ENCODE measurements at regions not wholly inside any gene's neighbourhood (a gene's known extent, or its start where the extent isn't known, plus 50 kb on each side); places are given as distances from the start of the nearest gene placed in this dataset.
"Not testable (repeated sequence)": the region's sequence is repeated elsewhere in the genome, so short reads cannot be mapped to it uniquely, and the experiment has no call there.

DNA sequence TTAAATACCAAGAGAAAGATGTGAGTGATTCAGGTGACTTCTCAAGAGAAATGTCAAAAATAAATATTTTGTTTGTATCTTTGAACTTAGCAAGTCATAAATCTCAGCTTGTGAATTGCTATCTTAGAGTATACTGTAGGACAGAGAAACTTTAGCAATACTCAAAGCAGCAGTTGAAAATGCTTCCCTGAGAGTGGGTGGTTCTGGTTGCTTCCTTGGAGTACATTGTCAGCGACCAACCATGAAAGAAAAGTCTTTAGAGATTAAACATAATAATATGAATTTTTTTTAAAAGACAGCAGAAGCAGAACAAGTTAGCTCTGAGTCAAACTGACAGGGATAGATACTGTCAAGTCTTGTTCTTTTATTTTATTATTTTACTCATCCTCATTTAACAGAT lies 86.8 kb upstream of the OSBPL8 start:
- in situ Hi-C loops (cut with HindIII; ENCODE audit: low pct_ligation_motif_present, low pct_unique_long_range_greater_than_20kb, low sequenced_read_pairs), result no loop called here
- no peak for DNase-seq

DNA sequence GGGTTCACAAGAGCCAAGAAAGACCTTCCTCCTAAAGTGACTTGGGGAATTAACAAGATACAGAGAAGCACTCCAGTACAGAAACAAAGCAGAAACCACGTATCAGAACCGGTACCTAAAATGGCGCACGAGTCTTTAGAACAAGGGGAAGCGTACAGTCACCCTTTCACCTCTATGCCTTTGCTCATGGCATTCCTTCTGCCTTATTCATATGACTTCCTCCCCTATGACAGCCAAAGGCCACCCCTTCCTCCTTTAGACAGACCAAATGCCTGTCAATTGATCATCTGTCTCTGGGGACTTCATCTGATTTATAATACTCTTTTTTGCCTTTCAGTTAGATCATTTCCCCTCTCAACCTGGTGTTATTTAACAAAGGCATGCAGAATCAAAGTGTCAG lies 89.5 kb upstream of the OSBPL8 start:
- in situ Hi-C loops (cut with HindIII; ENCODE audit: low pct_ligation_motif_present, low pct_unique_long_range_greater_than_20kb, low sequenced_read_pairs), result no loop called here
- no peak for DNase-seq

DNA sequence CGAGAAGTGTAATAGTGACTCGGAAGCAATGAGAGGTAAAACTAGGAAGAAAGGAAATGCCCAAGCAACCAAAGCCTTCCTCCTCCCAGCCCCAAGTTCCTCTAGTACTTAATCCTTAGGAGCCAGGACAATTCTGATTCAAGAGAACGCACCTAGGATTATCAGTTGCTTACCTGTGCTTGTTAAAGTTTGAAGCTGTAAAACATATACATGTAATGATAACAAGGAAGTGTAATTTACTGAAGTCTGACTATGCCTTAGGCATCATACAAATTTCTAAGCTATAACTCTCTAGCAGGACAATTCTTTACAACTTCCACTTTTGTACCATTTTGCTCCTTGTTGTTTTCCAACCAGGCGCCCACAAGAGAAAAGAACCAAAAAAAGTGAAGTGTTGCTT lies 92.8 kb upstream of the OSBPL8 start:
- in situ Hi-C loops (cut with HindIII; ENCODE audit: low pct_ligation_motif_present, low pct_unique_long_range_greater_than_20kb, low sequenced_read_pairs), result no loop called here
- DNase-seq, result no peak

DNA sequence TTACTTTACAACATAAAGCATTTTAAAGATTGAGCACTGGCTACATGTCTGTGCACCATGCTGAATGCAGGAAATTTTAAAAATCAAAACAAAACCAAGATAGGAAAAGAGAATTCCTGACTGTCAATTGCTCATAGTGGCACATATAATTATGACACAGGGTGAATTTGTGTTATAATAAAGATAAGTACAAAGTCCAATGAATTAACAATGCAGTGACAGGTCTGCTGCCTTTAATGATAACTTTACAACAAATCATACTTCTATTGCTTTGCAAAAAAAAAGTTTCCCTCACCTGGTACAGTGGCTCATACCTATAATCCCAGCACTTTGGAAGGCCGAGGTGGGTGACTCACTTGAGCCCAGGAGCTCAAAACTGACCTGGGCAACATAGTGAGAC lies 93.8 kb upstream of the OSBPL8 start:
- DNase-seq, result no peak
- in situ Hi-C loops (cut with HindIII; ENCODE audit: low pct_ligation_motif_present, low pct_unique_long_range_greater_than_20kb, low sequenced_read_pairs), result no loop called here

DNA sequence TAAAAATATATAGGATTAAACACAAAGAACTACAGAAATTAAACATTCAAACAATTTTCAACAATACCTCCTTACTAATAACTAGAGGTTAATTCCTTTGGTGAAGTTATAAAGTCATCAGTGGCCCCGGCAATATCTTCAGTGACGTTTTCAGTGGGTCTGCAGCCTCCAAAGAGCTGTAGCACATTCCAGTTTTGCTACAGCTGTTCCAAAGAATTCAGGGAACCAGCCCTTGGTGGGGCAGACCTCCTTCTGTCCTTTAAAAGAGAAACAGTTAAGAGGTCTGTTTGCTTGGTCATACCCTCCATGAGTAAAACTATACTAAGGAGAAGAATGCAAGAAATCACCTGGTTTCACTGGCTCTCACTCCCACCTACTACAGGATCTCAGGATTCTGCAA lies 99.2 kb upstream of the ZDHHC17 start:
- in situ Hi-C loops (cut with HindIII; ENCODE audit: low pct_ligation_motif_present, low pct_unique_long_range_greater_than_20kb, low sequenced_read_pairs), result no loop called here

DNA sequence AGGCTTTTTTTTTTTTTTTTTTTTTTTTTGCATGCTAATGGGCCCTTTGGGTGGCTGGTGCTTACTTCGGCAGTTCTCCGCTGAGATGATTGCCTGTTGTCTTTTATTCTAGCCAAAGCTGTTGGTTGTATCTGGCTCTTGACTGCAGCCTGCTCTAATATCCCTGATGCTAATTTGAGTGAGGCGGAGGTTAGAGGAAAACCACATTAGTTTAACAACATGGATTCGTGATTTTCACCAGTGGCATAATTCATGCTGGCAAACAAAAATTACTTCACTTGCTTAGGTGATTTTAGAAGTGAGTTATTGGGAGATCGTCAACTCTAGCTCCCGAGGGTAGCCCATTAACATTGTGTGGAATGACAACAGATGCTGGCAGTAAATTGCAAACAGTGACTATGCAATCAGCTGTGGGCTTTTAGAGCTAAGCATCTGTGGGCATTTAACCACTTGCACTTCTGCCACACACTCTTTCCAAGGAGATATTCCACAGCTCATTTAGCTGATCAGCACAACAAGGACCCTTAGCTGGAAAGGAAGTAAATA lies 97.6 kb upstream of the ZDHHC17 start:
- DNase-seq, result no peak
- in situ Hi-C loops (cut with HindIII; ENCODE audit: low pct_ligation_motif_present, low pct_unique_long_range_greater_than_20kb, low sequenced_read_pairs), result no loop called here

More for the DNA sequence above, 99.2 kb upstream of the ZDHHC17 start:
- DNase-seq, result no peak

DNA sequence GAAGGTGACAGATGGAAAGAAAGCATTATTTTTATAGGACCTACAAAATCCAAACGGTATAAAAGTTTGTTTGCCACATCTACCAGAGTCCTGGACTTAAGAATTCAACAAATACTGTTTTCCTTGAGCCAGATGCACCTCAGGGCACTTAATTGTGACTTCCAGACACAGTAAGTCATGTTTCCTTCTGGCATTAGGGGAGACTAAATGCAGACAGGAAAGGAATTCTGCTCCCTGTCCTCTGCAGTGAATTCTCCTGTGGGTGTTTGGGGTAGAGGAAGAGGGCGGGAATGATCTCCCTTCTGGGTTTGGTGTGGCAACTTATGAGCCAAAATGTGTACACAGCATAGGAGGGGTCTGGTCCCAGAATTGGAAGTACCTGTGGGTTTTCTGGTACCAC lies 93.9 kb upstream of the ZDHHC17 start:
- DNase-seq, result no peak
- in situ Hi-C loops (cut with HindIII; ENCODE audit: low pct_ligation_motif_present, low pct_unique_long_range_greater_than_20kb, low sequenced_read_pairs), result no loop called here

DNA sequence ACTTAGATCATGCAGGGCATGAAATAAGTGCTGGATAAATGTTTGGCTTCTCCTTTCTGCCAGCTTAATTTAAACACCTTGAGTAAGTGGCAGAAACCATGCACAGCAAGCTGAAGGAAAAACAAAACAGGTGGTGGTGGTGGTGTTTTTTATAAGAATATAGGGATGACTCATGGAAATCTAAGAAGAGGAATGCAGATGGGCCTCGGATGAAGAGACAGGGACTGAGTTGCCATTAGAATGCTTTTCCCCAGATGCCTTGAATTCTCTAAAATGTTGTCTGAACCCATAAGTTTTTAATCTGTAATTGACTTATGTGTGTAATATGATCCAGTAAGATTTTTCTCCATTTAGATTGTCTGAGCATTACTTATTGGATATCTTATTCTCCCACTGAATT lies 93.1 kb upstream of the ZDHHC17 start:
- DNase-seq, result peak; percentile 52
- in situ Hi-C loops (cut with HindIII; ENCODE audit: low pct_ligation_motif_present, low pct_unique_long_range_greater_than_20kb, low sequenced_read_pairs), result no loop called here

DNA sequence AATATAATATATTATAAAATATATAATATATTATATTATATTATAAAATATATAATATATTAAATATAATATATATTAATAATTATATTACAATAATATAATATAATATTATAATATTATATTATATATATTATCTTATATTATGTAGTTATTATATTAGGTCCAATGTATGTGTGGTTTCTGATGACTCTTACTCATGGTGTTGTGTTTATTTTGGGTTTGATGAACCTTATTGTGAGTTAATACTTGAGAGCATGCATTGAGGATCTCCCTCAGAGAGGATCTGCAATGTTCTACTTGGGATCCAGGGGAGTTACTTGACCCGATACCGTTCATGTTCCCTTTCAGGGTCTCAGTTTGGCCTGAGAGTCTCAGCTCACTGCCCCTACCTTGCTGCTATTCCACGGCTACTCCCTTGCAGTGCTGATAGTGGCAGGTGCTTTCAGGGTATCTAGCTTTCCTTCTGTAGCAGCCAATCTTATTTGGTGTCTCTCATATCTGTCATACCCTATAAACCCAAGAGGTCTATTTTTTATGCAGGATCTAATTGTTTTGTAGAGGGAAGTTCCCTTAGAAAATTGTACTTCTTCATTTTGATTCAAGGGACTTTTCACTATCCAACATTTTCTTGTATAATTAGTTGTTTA lies 89.1 kb upstream of the ZDHHC17 start:
- in situ Hi-C loops (cut with HindIII; ENCODE audit: low pct_ligation_motif_present, low pct_unique_long_range_greater_than_20kb, low sequenced_read_pairs), result no loop called here
- DNase-seq, result no peak

DNA sequence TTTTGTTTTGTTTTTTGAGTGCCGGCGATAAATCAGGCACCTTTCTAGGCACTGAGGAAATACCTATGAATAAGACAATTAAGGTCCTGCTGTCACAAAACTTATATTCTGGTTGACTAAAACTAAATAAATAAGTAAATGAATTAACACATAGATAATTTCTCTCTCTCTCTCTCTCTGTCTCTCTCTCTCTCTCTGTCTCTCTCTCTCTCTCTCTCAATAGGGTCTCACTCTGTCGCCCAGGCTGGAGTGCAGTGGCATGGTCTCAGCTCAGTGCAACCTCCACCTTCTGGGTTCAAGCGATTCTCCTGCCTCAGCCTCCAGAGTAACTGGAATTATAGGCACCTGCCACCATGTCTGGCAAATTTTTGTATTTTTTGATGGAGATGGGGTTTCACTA lies 87.7 kb upstream of the ZDHHC17 start:
- in situ Hi-C loops (cut with HindIII; ENCODE audit: low pct_ligation_motif_present, low pct_unique_long_range_greater_than_20kb, low sequenced_read_pairs), result not testable (repeated sequence)

DNA sequence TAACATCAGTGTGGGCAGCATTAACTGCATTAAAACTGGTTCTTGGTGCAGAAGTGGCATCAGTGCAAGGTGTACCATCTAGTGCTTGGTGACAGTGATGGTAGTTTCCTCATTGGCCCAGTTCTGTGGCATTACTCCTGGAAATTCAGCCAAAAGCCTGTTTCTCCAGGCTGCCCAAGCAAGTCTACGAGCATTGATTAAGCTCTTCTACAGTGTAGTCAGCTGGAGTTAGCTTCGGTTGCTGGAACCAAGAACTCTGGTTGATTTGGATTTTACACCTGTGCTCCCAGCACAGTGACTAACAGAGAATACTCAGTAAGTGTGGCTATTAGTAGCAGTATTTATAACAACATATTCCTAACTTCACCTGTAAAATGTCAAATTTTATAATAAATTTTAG lies 84.9 kb upstream of the ZDHHC17 start:
- DNase-seq, result no peak
- in situ Hi-C loops (cut with HindIII; ENCODE audit: low pct_ligation_motif_present, low pct_unique_long_range_greater_than_20kb, low sequenced_read_pairs), result no loop called here

More for the DNA sequence above, 87.7 kb upstream of the ZDHHC17 start:
- DNase-seq, result not testable (repeated sequence)

DNA sequence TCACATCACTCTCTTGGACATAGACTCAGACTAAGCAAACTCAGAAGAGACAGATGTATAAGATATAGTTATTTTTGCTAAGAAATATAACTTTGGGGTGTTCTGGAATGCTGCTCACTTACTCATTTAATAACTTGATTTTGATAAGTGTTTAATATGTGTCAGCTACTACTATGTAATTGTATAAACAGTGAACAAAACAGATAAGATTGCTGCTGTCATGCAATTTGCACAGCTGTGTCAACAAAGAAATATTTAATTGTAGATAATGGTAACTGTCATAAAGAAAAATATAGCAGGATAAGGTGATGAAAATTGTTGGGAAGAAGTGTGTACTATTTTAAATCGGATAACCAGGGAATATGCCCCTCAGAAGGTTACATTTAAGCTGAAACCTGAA lies 84.1 kb upstream of the ZDHHC17 start:
- DNase-seq, result no peak
- in situ Hi-C loops (cut with HindIII; ENCODE audit: low pct_ligation_motif_present, low pct_unique_long_range_greater_than_20kb, low sequenced_read_pairs), result no loop called here

DNA sequence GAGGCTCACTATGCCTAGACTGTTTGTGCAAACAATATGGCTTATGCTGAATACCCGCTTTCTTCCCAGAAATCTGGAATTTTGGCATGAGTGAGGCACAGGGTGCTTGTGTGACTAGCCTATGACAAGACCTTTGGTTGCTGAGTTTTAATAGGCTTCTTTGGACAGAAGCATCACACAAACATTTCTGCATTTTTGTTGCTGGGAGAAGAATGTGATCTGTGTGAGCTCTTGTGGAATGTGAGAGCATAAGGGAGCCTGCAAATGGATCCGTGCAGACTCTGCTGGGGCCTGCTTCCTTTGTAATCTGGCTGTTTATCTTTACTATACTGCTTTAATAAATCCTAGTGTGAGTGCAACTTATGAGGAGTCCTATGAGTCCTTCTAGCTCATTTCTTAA lies 83.0 kb upstream of the ZDHHC17 start:
- in situ Hi-C loops (cut with HindIII; ENCODE audit: low pct_ligation_motif_present, low pct_unique_long_range_greater_than_20kb, low sequenced_read_pairs), result no loop called here
- DNase-seq, result no peak

DNA sequence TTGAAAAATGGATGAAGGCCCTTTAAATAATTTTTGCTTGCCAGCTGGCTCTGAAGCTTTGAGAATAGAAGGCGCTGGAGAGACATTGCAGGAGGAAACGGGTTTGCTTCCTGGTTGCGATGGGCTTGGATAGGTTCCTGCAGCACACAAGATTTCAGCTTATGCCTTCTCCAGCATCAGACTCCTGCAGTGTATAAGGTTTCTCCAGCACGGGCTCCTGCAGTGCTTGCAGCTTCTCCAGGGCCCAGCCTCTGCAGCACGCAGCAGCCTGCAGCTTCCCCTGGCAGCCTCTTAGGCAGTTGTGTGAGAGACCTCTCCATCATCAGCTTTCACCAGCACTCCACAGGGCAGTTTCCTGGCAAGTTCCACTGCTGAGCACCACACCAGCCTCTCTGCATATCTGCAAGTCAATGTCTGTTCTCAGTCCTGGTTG lies 78.7 kb upstream of the ZDHHC17 start:
- no peak for DNase-seq
- in situ Hi-C loops (cut with HindIII; ENCODE audit: low pct_ligation_motif_present, low pct_unique_long_range_greater_than_20kb, low sequenced_read_pairs), result no loop called here

DNA sequence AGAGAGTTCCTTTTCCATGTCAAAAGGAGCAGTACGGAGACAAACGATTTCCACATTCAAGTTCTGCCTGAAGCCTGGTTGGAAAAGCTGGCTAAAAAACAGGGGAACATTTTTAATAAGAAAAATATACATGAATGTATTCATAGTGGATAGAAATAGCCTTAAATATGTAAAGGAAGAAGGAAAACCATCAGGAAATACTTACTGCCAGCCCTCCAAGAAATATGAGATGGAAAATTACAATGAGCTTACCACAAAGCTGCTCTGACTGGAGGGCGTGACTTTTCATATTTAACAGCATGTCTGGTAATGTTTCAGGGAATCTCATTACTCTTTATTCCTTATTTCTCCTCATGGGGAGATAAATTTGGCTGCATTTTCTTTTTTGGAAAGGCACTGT lies 75.9 kb upstream of the ZDHHC17 start:
- DNase-seq, result no peak
- in situ Hi-C loops (cut with HindIII; ENCODE audit: low pct_ligation_motif_present, low pct_unique_long_range_greater_than_20kb, low sequenced_read_pairs), result no loop called here

DNA sequence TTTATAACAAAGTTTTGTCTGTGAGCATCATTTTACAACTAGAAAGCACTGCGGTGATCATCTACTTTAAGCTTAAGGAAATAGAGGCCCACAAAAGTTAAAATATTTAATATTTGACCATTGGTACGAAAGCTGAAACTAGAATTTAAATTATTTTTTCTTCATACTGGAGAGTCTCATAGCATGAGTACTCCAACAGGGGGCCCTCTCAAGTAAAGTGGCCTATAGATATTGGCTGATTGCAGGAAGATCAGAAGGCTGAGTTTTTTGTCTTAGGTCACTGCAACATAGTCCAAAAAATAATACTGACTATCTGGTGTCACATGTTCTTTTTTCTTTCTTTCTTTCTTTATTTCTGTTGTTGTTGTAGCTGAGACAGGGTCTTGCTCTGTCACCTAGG lies 75.3 kb upstream of the ZDHHC17 start:
- in situ Hi-C loops (cut with HindIII; ENCODE audit: low pct_ligation_motif_present, low pct_unique_long_range_greater_than_20kb, low sequenced_read_pairs), result no loop called here
- peak; percentile 44 for DNase-seq

DNA sequence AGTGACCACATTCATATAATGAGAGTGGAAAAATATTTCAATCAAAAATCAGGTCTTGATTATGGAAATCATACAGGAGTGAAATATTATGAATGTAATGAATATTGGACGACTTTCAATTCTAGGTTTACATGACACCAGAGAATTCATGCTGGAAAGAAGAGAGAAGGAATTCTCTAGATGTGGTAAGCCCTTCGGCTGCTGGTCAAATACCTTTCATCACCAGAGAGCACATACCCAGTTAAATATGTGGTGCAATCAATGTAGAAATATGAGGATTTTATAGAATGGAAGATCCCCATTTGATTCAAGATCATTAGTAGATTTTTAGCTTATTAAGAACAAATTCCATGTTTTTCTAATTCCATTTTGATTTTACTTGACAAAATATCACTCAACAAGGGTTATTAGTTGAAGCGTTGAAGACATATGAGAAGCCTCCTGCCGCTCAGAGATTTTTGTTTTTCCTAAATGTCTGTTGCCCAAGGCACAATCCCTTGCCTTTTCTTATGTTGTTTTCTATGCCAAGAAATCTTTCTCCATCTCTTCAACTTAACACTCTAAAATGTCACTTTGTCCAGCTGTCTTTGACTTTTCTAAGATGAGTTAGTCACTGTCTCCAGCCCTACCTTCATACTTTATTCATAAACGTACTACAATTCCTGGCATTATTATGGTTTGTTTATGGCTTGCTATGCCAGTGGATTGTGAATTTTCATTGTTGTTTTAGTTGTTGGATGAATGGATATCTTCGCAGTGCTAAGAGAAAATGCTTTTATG lies 72.8 kb upstream of the ZDHHC17 start:
- no peak for DNase-seq
- in situ Hi-C loops (cut with HindIII; ENCODE audit: low pct_ligation_motif_present, low pct_unique_long_range_greater_than_20kb, low sequenced_read_pairs), result no loop called here

DNA sequence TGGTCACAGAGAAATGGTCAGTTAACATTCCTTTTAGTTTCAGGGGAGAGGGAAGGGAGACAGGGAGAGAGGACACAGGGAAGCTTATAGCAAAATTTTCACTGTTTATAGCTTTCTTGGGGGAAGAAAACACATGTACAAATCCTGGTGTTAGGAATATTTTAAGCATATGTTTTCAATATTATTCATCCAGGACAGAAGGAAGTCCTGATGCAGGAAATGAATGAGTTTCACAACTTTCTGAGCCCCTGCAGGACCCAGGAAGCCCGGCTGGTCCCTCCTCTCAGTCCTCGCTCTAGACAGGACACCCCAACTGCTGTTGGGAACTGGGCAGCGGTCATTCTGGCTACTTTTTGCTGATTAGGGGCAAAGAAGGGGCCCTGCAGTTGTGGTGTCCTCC lies 71.1 kb upstream of the ZDHHC17 start:
- in situ Hi-C loops (cut with HindIII; ENCODE audit: low pct_ligation_motif_present, low pct_unique_long_range_greater_than_20kb, low sequenced_read_pairs), result no loop called here
- no peak for DNase-seq

DNA sequence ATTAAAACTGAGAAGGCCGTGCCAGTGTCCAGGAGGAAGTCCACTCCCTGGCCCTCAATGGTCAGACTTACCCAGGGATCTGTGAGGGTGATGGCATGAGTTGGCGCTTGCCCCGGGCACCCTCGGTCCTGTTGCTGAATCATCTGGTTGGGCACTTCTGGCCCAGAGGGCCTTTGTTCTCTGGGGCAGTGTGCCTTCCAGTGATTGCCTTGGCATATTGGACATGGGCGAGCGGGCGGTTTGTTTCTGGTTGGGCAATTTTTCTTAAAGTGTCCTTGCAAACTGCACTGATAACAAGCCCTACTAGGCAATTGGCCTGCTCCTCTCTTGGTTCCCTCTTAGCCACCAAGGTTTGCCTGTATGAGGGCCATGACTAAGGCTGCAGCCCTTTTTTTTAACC lies 69.5 kb upstream of the ZDHHC17 start:
- in situ Hi-C loops (cut with HindIII; ENCODE audit: low pct_ligation_motif_present, low pct_unique_long_range_greater_than_20kb, low sequenced_read_pairs), result no loop called here
- no peak for DNase-seq

DNA sequence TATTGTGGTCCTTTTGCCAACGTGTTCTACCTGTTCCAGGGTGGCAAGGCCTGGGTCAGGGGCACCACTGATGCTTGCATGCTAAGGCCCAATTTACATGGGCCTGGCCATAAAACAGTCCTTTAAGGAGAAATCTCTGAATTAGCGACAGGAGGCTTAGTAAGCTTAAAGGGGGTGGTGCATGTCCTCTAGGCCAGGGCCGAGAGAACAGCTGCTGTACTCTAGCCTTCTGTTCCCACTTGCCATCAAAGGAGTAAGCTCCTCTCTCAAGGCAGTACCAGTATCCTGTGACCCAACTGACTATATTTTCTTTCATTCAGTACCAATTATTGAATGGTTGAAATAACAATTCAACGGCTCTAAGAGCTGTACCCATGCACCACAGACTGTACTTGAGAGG lies 67.7 kb upstream of the ZDHHC17 start:
- DNase-seq, result no peak
- in situ Hi-C loops (cut with HindIII; ENCODE audit: low pct_ligation_motif_present, low pct_unique_long_range_greater_than_20kb, low sequenced_read_pairs), result no loop called here
